B cell (primary cell): ENCODE measurements at regions not wholly inside any gene's neighbourhood (a gene's known extent, or its start where the extent isn't known, plus 50 kb on each side); places are given as distances from the start of the nearest gene placed in this dataset.

Source experiments
- ATAC-seq: fragments of 200-7000 bp; cut with Tn5 transposase; one replicate; pipeline ENCODE4 v1.10.0; 2021; ENCODE audit warnings: low read depth, mild to moderate bottlenecking, moderate number of reproducible peaks, moderate library complexity
- CTCF ChIA-PET: fragments of 350-600 bp; sonication (Branson Sonifier 250); formaldehyde crosslinking; loops from one replicate; lab custom pipeline; 2021; ENCODE audit warnings: antibody characterized with exemption, inconsistent platforms; lab: Charles Lee
- POLR2A ChIA-PET: fragments of 350-600 bp; sonication (Branson Sonifier 250); formaldehyde crosslinking; loops from one replicate; lab custom pipeline; 2021; ENCODE audit warnings: antibody characterized with exemption; lab: Charles Lee
- DNase-seq: peaks from one replicate; pipeline ENCODE4 v3.0.0; 2013
- H2AFZ ChIP-seq: 2 replicates; pipeline ENCODE4 v1.6.1; 2012; ENCODE audit warnings: mild to moderate bottlenecking, low read depth, low read length; ENCODE audit not compliant: insufficient read depth, poor library complexity, severe bottlenecking
- H3K27ac ChIP-seq, 2 donors: 1 replicate in 1 of 2; 2 replicates in 1 of 2; pipeline ENCODE4 v1.5.1; 2012 to 2013; ENCODE audit warnings: low read length in 2 of 2, mild to moderate bottlenecking in 2 of 2, moderate library complexity in 1 of 2
- H3K27me3 ChIP-seq, 4 experiments: fragments of 200-600 bp in 1 of 4; sonication (generic) in 1 of 4; replicated peaks in 1 of 4; 1 replicate in 2 of 4; 2 replicates in 2 of 4; pipeline versions ENCODE4 v1.6.1 to v1.7.0; 2013 to 2016; ENCODE audit warnings: low read length in 3 of 4, mild to moderate bottlenecking in 2 of 4, mixed read lengths in 1 of 4, moderate library complexity in 1 of 4; ENCODE audit not compliant: insufficient read depth in 4 of 4, control insufficient read depth in 3 of 4; ENCODE audit errors: control extremely low read depth in 1 of 4
- H3K36me3 ChIP-seq, 2 experiments: replicated peaks in 1 of 2; 1 replicate in 1 of 2; 2 replicates in 1 of 2; pipeline versions ENCODE4 v1.6.1 to v1.7.1; 2013; ENCODE audit warnings: low read length in 1 of 2; ENCODE audit not compliant: insufficient read depth in 2 of 2, control insufficient read depth in 1 of 2; ENCODE audit errors: control extremely low read depth in 1 of 2, extremely low read depth in 1 of 2
- H3K4me1 ChIP-seq, 2 donors: fragments of 200-600 bp in 1 of 2; sonication (generic) in 1 of 2; 1 replicate in 1 of 2; 2 replicates in 1 of 2; pipeline versions ENCODE4 v1.5.1 to v1.6.1; 2013 to 2017; ENCODE audit warnings: low read length in 2 of 2; ENCODE audit not compliant: control insufficient read depth in 2 of 2, insufficient read depth in 2 of 2
- H3K4me2 ChIP-seq: replicated peaks from 2 replicates; pipeline ENCODE3; 2012; ENCODE audit warnings: mild to moderate bottlenecking, low read depth, low read length; ENCODE audit not compliant: poor library complexity, severe bottlenecking
- H3K4me3 ChIP-seq, 5 experiments: fragments of 200-600 bp in 1 of 5; sonication (generic) in 1 of 5; 1 replicate in 3 of 5; 2 replicates in 2 of 5; pipeline versions ENCODE4 v1.5.1 to v1.7.0; 2011 to 2016; ENCODE audit warnings: low read length in 4 of 5, mild to moderate bottlenecking in 4 of 5, low read depth in 2 of 5, control low read depth in 1 of 5, moderate library complexity in 1 of 5; ENCODE audit not compliant: insufficient read depth in 1 of 5; ENCODE audit errors: control extremely low read depth in 1 of 5, extremely low read depth in 1 of 5
- H3K79me2 ChIP-seq: fragments of 200-600 bp; sonication (generic); one replicate; pipeline ENCODE4 v1.6.0; 2016; ENCODE audit warnings: low read length; ENCODE audit not compliant: control insufficient read depth, insufficient read depth
- H3K9ac ChIP-seq: fragments of 200-600 bp; sonication (generic); 2 replicates; pipeline ENCODE4 v1.6.1; 2017; ENCODE audit warnings: mild to moderate bottlenecking, low read length, moderate library complexity
- H3K9me3 ChIP-seq, 3 donors: one replicate each; pipeline versions ENCODE4 v1.6.1 to v1.7.1; 2013; ENCODE audit warnings: low read length in 2 of 3; ENCODE audit not compliant: control insufficient read depth in 2 of 3, insufficient read depth in 1 of 3; ENCODE audit errors: control extremely low read depth in 1 of 3
- H4K20me1 ChIP-seq: 2 replicates; pipeline ENCODE4 v1.6.0; 2012; ENCODE audit warnings: mild to moderate bottlenecking, low read length; ENCODE audit not compliant: insufficient read depth, control insufficient read depth, poor library complexity, severe bottlenecking
- H3K27ac Mint-ChIP-seq: one replicate; pipeline ENCODE4 v1.8.0; 2021; ENCODE audit warnings: mixed read lengths
- H3K27me3 Mint-ChIP-seq: one replicate; pipeline ENCODE4 v1.8.0; 2021; ENCODE audit warnings: mixed read lengths
- H3K4me1 Mint-ChIP-seq: one replicate; pipeline ENCODE4 v1.8.0; 2021; ENCODE audit warnings: mixed read lengths
- H3K4me3 Mint-ChIP-seq: one replicate; pipeline ENCODE4 v1.8.0; 2021; ENCODE audit warnings: mixed read lengths
- H3K9me3 Mint-ChIP-seq: one replicate; pipeline ENCODE4 v1.8.0; 2022; ENCODE audit warnings: mixed read lengths; ENCODE audit not compliant: insufficient read depth
- EZH2 ChIP-seq: IDR thresholded peaks from 2 replicates; pipeline ENCODE4 v1.6.1; 2012; ENCODE audit warnings: borderline replicate concordance, low read depth, mild to moderate bottlenecking, moderate library complexity, low read length; ENCODE audit not compliant: insufficient read depth, poor library complexity, severe bottlenecking
- WGBS: methylation state at CpG from one replicate; pipeline ENCODE4 v1.1.5; 2013; ENCODE audit warnings: missing lambda C conversion rate; ENCODE audit not compliant: insufficient coverage; 5-methylcytosine and 5-hydroxymethylcytosine counted together
- intact Hi-C: fragments of 100-400 bp; cut with micrococcal nuclease; formaldehyde crosslinking; loops from one replicate; pipeline ENCODE4 v1.10.0; 2022
- TF ChIP-seq, protein P1 (sequence below): fragments of 200-600 bp; IDR thresholded peaks from one replicate; pipeline ENCODE4 v1.8.0; 2022; ENCODE audit warnings: antibody characterized with exemption, mild to moderate bottlenecking

- H3K9me3 Mint-ChIP-seq = peaks cover 3% of the 10 kb centered on the region
- DNase-seq (no peak), ATAC-seq (no peak)
- Histone ChIP-seq H2AFZ (no peak overlapping the region), H3K9ac (no peak overlapping the region), H3K9me3 (no peaks in the 10 kb centered on the region), H3K4me2 (no peak overlapping the region), H3K27me3 (no peaks in the 10 kb centered on the region), H3K4me1 (no peaks in the 10 kb centered on the region), H3K27ac (no peak overlapping the region), H3K79me2 (no peaks in the 10 kb centered on the region), H3K36me3 (no peaks in the 10 kb centered on the region), H3K4me3 (no peak overlapping the region), H4K20me1 (no peaks in the 10 kb centered on the region)
- H3K4me3 Mint-ChIP-seq = no peak overlapping the region
- no peaks in the 10 kb centered on the region for H3K4me1 Mint-ChIP-seq
- TF ChIP-seq, protein P1, sequence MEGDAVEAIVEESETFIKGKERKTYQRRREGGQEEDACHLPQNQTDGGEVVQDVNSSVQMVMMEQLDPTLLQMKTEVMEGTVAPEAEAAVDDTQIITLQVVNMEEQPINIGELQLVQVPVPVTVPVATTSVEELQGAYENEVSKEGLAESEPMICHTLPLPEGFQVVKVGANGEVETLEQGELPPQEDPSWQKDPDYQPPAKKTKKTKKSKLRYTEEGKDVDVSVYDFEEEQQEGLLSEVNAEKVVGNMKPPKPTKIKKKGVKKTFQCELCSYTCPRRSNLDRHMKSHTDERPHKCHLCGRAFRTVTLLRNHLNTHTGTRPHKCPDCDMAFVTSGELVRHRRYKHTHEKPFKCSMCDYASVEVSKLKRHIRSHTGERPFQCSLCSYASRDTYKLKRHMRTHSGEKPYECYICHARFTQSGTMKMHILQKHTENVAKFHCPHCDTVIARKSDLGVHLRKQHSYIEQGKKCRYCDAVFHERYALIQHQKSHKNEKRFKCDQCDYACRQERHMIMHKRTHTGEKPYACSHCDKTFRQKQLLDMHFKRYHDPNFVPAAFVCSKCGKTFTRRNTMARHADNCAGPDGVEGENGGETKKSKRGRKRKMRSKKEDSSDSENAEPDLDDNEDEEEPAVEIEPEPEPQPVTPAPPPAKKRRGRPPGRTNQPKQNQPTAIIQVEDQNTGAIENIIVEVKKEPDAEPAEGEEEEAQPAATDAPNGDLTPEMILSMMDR = no peak
- TF ChIP-seq EZH2 = no peak
- POLR2A ChIA-PET = no interaction called here
- intact Hi-C loops = no loop called here
- H3K27ac Mint-ChIP-seq = no peak overlapping the region
- CTCF ChIA-PET = no interaction called here
- WGBS = 43% methylated on average over 2 of the region's 2 CpGs
- H3K27me3 Mint-ChIP-seq = no peaks in the 10 kb centered on the region
These were observed 340.4 kb upstream of the MMADHC start for GRCh38 chr2:149928011-149928410.

- no peak overlapping the region for H3K9ac ChIP-seq
These were observed 338.6 kb upstream of the MMADHC start for GRCh38 chr2:149926149-149926548.

More at GRCh38 chr2:149926149-149926548, 338.6 kb upstream of the MMADHC start:
- no peak for DNase-seq
- ATAC-seq = no peak
- Mint-ChIP-seq H3K27me3 (no peaks in the 10 kb centered on the region), H3K9me3 (peaks cover 3% of the 10 kb centered on the region), H3K27ac (no peak overlapping the region), H3K4me1 (no peaks in the 10 kb centered on the region), H3K4me3 (no peak overlapping the region)
- POLR2A ChIA-PET = no interaction called here
- Histone ChIP-seq H4K20me1 (no peaks in the 10 kb centered on the region), H2AFZ (no peak overlapping the region), H3K27ac (no peak overlapping the region), H3K79me2 (no peaks in the 10 kb centered on the region), H3K4me2 (no peak overlapping the region), H3K9me3 (no peaks in the 10 kb centered on the region), H3K4me3 (no peak overlapping the region), H3K4me1 (no peaks in the 10 kb centered on the region), H3K27me3 (no peaks in the 10 kb centered on the region), H3K36me3 (no peaks in the 10 kb centered on the region)
- TF ChIP-seq EZH2 = no peak
- TF ChIP-seq, protein P1 = no peak
- no CpG with 5 or more reads among the region's 2 CpGs for WGBS
- intact Hi-C loops = no loop called here
- CTCF ChIA-PET = no interaction called here
